GM19395 (cell line): ENCODE measurements at regions not wholly inside any gene's neighbourhood (a gene's known extent, or its start where the extent isn't known, plus 50 kb on each side); places are given as distances from the start of the nearest gene placed in this dataset.
"Not testable (repeated sequence)": the region's sequence is repeated elsewhere in the genome, so short reads cannot be mapped to it uniquely, and the experiment has no call there.

Experiments used
- ATAC-seq: cut with Tn5 transposase; IDR thresholded peaks from one replicate; pipeline ENCODE4 v1.9.1; 2021; ENCODE audit warnings: mild to moderate bottlenecking, moderate library complexity; ENCODE audit not compliant: unreplicated experiment

- no peak for ATAC-seq
These were observed 91.4 kb upstream of the SALL1 start for GRCh38 chr16:51242296-51242994.

- ATAC-seq = no peak
These were observed 88.1 kb upstream of the SALL1 start for GRCh38 chr16:51239196-51239595.

GRCh38 chr16:51237861-51238378, 86.8 kb upstream of the SALL1 start:
- ATAC-seq = no peak

GRCh38 chr16:51237207-51237606, 86.1 kb upstream of the SALL1 start:
- no peak for ATAC-seq

- ATAC-seq = no peak
These were observed 85.5 kb upstream of the SALL1 start for GRCh38 chr16:51236583-51236982.

- ATAC-seq = no peak
These were observed 80.6 kb upstream of the SALL1 start for GRCh38 chr16:51231702-51232101.

- ATAC-seq = not testable (repeated sequence)
These were observed 79.0 kb upstream of the SALL1 start for GRCh38 chr16:51230035-51230434.

- ATAC-seq = no peak
These were observed 77.1 kb upstream of the SALL1 start for GRCh38 chr16:51228097-51228659.

- no peak for ATAC-seq
These were observed 74.8 kb upstream of the SALL1 start for GRCh38 chr16:51225878-51226277.

GRCh38 chr16:51224317-51224716, 73.2 kb upstream of the SALL1 start:
- ATAC-seq = no peak

GRCh38 chr16:51222016-51222415, 70.9 kb upstream of the SALL1 start:
- no peak for ATAC-seq

- no peak for ATAC-seq
These were observed 60.1 kb upstream of the SALL1 start for GRCh38 chr16:51211148-51211547.

- no peak for ATAC-seq
These were observed 59.0 kb upstream of the SALL1 start for GRCh38 chr16:51210087-51210486.

GRCh38 chr16:51201604-51202003, 50.5 kb upstream of the SALL1 start:
- ATAC-seq = no peak
